ENCODE measurements at regions not wholly inside any gene's neighbourhood (a gene's known extent, or its start where the extent isn't known, plus 50 kb on each side); places are given as distances from the start of the nearest gene placed in this dataset.

DNA sequence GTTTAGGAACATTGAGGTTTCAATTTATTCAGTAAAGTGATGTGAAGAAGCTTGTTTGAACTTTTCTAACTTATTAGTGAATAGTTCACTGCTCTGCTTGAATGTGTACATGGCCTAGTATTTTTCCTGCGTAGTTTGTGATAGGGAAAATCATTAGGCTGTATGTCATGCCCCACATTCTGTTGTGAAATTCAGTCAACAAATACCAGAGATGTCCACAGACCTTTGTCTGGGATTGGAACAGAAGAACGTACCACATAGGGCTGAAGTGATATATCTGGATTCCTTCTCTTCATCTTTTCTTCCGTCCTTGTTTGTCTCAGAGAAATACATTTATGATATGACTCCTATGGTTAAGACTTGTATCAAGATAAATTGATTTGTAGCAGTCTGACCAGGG lies 88.8 kb upstream of the PLS3 start:
- no peak overlapping the region for H3K4me3 ChIP-seq
- H3K4me1 ChIP-seq = no peaks in the 10 kb centered on the region
- intact Hi-C loops (cut with DNase I; ENCODE audit: low total_unique reads) = no loop called here
- DNase-seq = no peak
- H3K27me3 ChIP-seq = no peaks in the 10 kb centered on the region
- TF ChIP-seq, protein P1, sequence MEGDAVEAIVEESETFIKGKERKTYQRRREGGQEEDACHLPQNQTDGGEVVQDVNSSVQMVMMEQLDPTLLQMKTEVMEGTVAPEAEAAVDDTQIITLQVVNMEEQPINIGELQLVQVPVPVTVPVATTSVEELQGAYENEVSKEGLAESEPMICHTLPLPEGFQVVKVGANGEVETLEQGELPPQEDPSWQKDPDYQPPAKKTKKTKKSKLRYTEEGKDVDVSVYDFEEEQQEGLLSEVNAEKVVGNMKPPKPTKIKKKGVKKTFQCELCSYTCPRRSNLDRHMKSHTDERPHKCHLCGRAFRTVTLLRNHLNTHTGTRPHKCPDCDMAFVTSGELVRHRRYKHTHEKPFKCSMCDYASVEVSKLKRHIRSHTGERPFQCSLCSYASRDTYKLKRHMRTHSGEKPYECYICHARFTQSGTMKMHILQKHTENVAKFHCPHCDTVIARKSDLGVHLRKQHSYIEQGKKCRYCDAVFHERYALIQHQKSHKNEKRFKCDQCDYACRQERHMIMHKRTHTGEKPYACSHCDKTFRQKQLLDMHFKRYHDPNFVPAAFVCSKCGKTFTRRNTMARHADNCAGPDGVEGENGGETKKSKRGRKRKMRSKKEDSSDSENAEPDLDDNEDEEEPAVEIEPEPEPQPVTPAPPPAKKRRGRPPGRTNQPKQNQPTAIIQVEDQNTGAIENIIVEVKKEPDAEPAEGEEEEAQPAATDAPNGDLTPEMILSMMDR (IDR thresholded peaks at IDR 0.05) = no peak
- H3K36me3 ChIP-seq = no peaks in the 10 kb centered on the region
- H3K9me3 ChIP-seq = no peaks in the 10 kb centered on the region
- H3K27ac ChIP-seq = no peak overlapping the region

DNA sequence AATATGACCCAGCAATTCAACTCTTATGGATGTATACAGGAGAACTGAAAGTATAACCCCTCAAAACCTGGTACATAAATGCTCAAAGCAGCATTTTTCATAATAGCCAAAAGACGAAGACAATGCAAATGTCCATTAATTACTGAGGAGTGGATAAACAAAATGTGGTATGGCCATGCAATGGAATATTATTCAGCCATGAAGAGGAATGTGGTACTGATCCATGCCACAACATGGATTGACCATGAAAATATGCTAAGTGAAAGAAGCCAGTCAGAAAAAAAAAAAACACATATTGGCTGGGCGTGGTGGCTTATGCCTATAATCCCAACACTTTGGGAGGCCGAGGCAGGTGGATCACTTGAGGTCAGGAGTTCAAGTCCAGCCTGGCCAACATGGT lies 74.5 kb upstream of the PLS3 start:
- H3K4me3 ChIP-seq = no peak overlapping the region
- no peaks in the 10 kb centered on the region for H3K27me3 ChIP-seq
- H3K36me3 ChIP-seq = no peaks in the 10 kb centered on the region
- TF ChIP-seq, protein P1 (IDR thresholded peaks at IDR 0.05) = no peak
- peaks cover 0 to 7% (median 0%) of the 10 kb centered on the region in 4 donors for H3K4me1 ChIP-seq
- intact Hi-C loops (cut with DNase I; ENCODE audit: low total_unique reads) = no loop called here
- peaks cover 0 to 8% (median 4%) of the 10 kb centered on the region in 3 donors for H3K9me3 ChIP-seq
- DNase-seq = no peak
- no peak overlapping the region for H3K27ac ChIP-seq

DNA sequence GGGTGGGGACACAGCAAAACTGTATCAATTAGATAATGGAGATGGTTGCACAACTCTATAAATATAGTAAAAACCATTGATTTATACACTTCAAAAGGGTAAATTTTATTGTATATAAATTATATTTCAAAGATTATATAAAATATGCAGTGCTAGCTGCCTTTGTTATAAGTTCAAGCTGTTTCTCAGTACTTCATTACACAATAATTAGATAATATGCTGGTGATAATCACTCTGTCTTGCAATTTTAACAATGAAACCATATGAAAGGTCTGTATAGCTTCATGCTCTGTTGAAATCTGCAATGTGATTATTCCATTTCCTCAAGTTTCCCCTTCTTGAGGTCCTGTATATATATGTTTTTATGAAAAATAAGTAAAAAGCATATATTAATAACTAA lies 73.4 kb upstream of the PLS3 start:
- H3K4me1 ChIP-seq = peaks cover 0 to 18% (median 0%) of the 10 kb centered on the region in 4 donors
- intact Hi-C loops (cut with DNase I; ENCODE audit: low total_unique reads) = no loop called here
- H3K36me3 ChIP-seq = no peaks in the 10 kb centered on the region
- no peaks in the 10 kb centered on the region for H3K27me3 ChIP-seq
- no peak overlapping the region for H3K27ac ChIP-seq
- TF ChIP-seq, protein P1 (IDR thresholded peaks at IDR 0.05) = no peak
- no peak overlapping the region for H3K4me3 ChIP-seq
- H3K9me3 ChIP-seq = peaks cover 0 to 8% (median 4%) of the 10 kb centered on the region in 3 donors
- DNase-seq = no peak

DNA sequence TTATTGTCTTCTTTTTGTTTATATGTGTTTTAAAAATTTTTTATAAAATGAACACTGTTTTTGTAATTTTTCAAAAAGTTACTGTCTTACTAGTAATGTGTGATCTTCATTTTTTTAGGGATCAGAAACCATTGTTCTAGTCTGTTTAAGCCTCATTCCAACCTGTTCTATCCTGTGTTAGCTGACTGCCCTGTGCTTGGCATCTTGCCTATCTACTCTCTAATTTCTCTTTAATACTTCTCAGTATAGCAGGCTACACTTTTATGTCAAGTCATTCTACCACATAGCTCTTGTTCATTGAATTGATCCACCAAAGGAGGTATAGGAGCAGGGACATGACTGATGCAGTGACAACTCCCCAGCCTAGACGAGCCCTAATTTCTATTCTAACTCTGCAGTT lies 70.2 kb upstream of the PLS3 start:
- Histone ChIP-seq H3K27me3 (no peaks in the 10 kb centered on the region), H3K36me3 (no peaks in the 10 kb centered on the region), H3K27ac (peak overlapping the region; percentile 71 to 79), H3K4me1 (peaks cover 0 to 38% (median 2%) of the 10 kb centered on the region in 4 donors), H3K9me3 (peaks cover 0 to 8% (median 4%) of the 10 kb centered on the region in 3 donors), H3K4me3 (no peak overlapping the region)
- DNase-seq = no peak
- TF ChIP-seq, protein P1 (IDR thresholded peaks at IDR 0.05) = no peak
- intact Hi-C loops (cut with DNase I; ENCODE audit: low total_unique reads) = no loop called here

DNA sequence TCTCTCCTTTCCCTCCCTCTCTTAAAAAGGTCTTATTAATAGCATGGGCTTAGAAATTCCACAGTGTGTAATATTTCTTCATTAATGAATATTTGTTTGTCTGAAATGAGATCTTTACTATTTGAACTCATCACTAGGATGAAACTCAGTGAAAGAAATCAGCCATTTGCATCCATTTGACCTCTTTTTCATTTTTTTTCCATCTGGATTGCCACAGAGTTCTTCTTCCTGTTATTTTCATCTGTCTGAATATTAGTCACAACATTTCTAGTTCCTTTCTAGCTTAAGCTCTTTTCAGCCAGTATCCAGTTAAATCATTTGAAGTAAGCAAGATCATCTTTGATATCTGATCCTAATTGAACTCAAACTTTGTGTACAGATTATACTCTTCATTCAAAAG lies 69.2 kb upstream of the PLS3 start:
- no peak for DNase-seq
- peaks cover 0 to 38% (median 2%) of the 10 kb centered on the region in 4 donors for H3K4me1 ChIP-seq
- H3K4me3 ChIP-seq = no peak overlapping the region
- H3K27ac ChIP-seq = peak overlapping the region; percentile 71 to 79
- intact Hi-C loops (cut with DNase I; ENCODE audit: low total_unique reads) = no loop called here
- H3K9me3 ChIP-seq = peaks cover 0 to 2% (median 0%) of the 10 kb centered on the region in 3 donors
- TF ChIP-seq, protein P1 (IDR thresholded peaks at IDR 0.05) = no peak
- no peaks in the 10 kb centered on the region for H3K36me3 ChIP-seq
- H3K27me3 ChIP-seq = no peaks in the 10 kb centered on the region

DNA sequence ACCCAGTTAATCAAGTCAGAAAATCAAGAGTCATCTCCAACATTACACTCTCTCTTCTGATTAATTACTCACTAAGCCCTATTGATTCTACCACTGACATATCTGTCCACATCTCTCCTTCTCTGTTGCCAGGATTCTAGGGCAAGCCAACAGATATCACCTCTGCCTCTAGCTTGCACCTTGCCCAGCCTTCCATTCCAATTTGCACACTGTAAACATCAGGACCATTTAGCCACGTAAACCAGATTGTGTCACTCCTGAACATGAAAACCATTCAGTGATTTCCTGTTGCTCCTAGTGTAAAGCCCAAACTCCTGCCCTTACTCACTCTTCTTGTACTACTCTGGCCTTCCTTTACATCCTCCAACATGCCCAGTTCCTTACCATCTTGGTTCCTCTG lies 68.0 kb upstream of the PLS3 start:
- Histone ChIP-seq H3K27me3 (no peaks in the 10 kb centered on the region), H3K4me3 (no peak overlapping the region), H3K27ac (peak overlapping the region; percentile 71 to 79), H3K4me1 (peaks cover 0 to 38% (median 2%) of the 10 kb centered on the region in 4 donors), H3K36me3 (no peaks in the 10 kb centered on the region), H3K9me3 (no peaks in the 10 kb centered on the region)
- no peak for DNase-seq
- intact Hi-C loops (cut with DNase I; ENCODE audit: low total_unique reads) = no loop called here
- TF ChIP-seq, protein P1 (IDR thresholded peaks at IDR 0.05) = no peak
